WI38 (cell line): ENCODE measurements at regions not wholly inside any gene's neighbourhood (a gene's known extent, or its start where the extent isn't known, plus 50 kb on each side); places are given as distances from the start of the nearest gene placed in this dataset.

ENCODE experiments used
- H3K4me3 ChIP-seq: 2 replicates; pipeline ENCODE4 v1.5.1; 2011; ENCODE audit warnings: low read depth, mild to moderate bottlenecking, control low read depth, low read length
- CTCF ChIP-seq: IDR thresholded peaks from 2 replicates; pipeline ENCODE4 v1.5.1; 2012; ENCODE audit warnings: low read depth, mild to moderate bottlenecking, control low read depth, low read length

GRCh38 chr18:37872562-37872961, 307.0 kb upstream of the CELF4 start:
- TF ChIP-seq CTCF: no peak

GRCh38 chr18:37871561-37871960, 306.0 kb upstream of the CELF4 start:
- H3K4me3 ChIP-seq: no peak overlapping the region
- no peak for TF ChIP-seq CTCF

More at GRCh38 chr18:37872562-37872961, 307.0 kb upstream of the CELF4 start:
- H3K4me3 ChIP-seq: no peak overlapping the region

GRCh38 chr18:37869051-37869450, 303.5 kb upstream of the CELF4 start:
- H3K4me3 ChIP-seq: no peak overlapping the region
- no peak for TF ChIP-seq CTCF

DNA sequence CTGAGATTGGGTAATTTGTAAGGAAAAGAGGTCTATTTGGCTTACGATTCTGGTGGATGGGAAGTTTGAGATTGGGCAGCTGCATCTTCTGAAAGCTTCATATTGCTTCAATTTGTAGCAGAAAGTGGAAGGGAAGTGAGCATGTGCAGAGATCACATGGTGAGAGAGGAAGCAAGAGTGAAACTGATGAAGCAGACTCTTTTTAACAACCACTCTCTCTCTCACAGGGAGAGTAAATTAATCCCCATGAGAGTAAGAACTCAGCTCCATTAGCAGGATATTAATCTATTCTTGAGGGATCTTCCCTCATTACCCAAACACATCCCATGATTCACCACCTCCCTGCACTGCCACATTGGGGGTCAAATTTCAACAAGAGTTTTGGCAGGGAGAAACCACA, 298.5 kb upstream of the CELF4 start:
- TF ChIP-seq CTCF: no peak
- no peak overlapping the region for H3K4me3 ChIP-seq

- TF ChIP-seq CTCF: no peak
- no peak overlapping the region for H3K4me3 ChIP-seq
Measured at GRCh38 chr18:37861981-37862380, 296.4 kb upstream of the CELF4 start.

GRCh38 chr18:37854396-37854795, 288.8 kb upstream of the CELF4 start:
- no peak overlapping the region for H3K4me3 ChIP-seq
- TF ChIP-seq CTCF: no peak

DNA sequence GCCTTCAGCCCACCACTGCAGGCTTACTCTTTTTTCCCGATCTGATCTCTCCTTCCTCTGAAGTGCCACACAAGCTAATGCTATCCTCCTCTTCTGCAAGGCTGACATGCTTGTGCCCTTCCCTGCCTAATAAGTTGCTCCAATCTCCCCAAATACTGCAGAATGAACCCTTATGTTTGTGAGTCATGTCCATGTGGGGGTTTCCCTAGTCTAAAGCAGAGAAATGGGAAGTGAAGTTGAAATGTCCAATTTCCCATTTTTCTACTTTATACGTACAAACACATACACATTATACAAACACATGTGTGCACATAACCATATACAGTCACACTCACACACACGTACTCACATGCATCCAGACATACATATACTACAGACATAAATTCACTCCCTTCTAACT, 288.1 kb upstream of the CELF4 start:
- no peak overlapping the region for H3K4me3 ChIP-seq
- no peak for TF ChIP-seq CTCF
